ENCODE measurements at regions not wholly inside any gene's neighbourhood (a gene's known extent, or its start where the extent isn't known, plus 50 kb on each side); places are given as distances from the start of the nearest gene placed in this dataset.

GRCh38 chr12:78383414-78383813 lies 481.2 kb upstream of the SYT1 start:
- DNase-seq = no peak
- Histone ChIP-seq H3K36me3 (no peaks in the 10 kb centered on the region), H3K4me3 (no peak overlapping the region), H3K27ac (no peak overlapping the region), H3K4me1 (no peaks in the 10 kb centered on the region), H3K9me3 (no peaks in the 10 kb centered on the region), H3K27me3 (no peaks in the 10 kb centered on the region)
- intact Hi-C loops (cut with DNase I; ENCODE audit: low total_unique reads) = no loop called here
- no peak for TF ChIP-seq POLR2A (IDR thresholded peaks at IDR 0.05)

GRCh38 chr12:78384541-78384940 lies 480.0 kb upstream of the SYT1 start:
- TF ChIP-seq CTCF (IDR thresholded peaks at IDR 0.05) (no peak), POLR2A (IDR thresholded peaks at IDR 0.05) (no peak)
- Histone ChIP-seq H3K4me3 (no peak overlapping the region), H3K4me1 (no peaks in the 10 kb centered on the region), H3K9me3 (no peaks in the 10 kb centered on the region), H3K27ac (no peak overlapping the region), H3K36me3 (no peaks in the 10 kb centered on the region), H3K27me3 (no peaks in the 10 kb centered on the region)
- intact Hi-C loops (cut with DNase I; ENCODE audit: low total_unique reads) = no loop called here
- DNase-seq = no peak

- no peaks in the 10 kb centered on the region for H3K36me3 ChIP-seq
- H3K4me1 ChIP-seq = no peaks in the 10 kb centered on the region
- no peaks in the 10 kb centered on the region for H3K27me3 ChIP-seq
- intact Hi-C loops (cut with DNase I; ENCODE audit: low total_unique reads) = no loop called here
- no peak overlapping the region for H3K4me3 ChIP-seq
- no peak for DNase-seq
- no peak for TF ChIP-seq CTCF (IDR thresholded peaks at IDR 0.05)
- no peaks in the 10 kb centered on the region for H3K9me3 ChIP-seq
- no peak overlapping the region for H3K27ac ChIP-seq
These were observed 479.0 kb upstream of the SYT1 start for GRCh38 chr12:78385541-78385940.

GRCh38 chr12:78386871-78387270 lies 477.7 kb upstream of the SYT1 start:
- no peak for DNase-seq
- Histone ChIP-seq H3K27me3 (no peaks in the 10 kb centered on the region), H3K36me3 (no peaks in the 10 kb centered on the region), H3K4me3 (no peak overlapping the region), H3K9me3 (no peaks in the 10 kb centered on the region), H3K4me1 (no peaks in the 10 kb centered on the region), H3K27ac (no peak overlapping the region)
- intact Hi-C loops (cut with DNase I; ENCODE audit: low total_unique reads) = no loop called here
- TF ChIP-seq CTCF (IDR thresholded peaks at IDR 0.05) (no peak), POLR2A (IDR thresholded peaks at IDR 0.05) (no peak)

GRCh38 chr12:78387721-78388120 lies 476.9 kb upstream of the SYT1 start:
- no peak overlapping the region for H3K27ac ChIP-seq
- TF ChIP-seq POLR2A (IDR thresholded peaks at IDR 0.05) (no peak), CTCF (IDR thresholded peaks at IDR 0.05) (no peak)
- DNase-seq = no peak
- intact Hi-C loops (cut with DNase I; ENCODE audit: low total_unique reads) = no loop called here
- no peaks in the 10 kb centered on the region for H3K36me3 ChIP-seq
- no peaks in the 10 kb centered on the region for H3K4me1 ChIP-seq
- H3K4me3 ChIP-seq = no peak overlapping the region
- no peaks in the 10 kb centered on the region for H3K9me3 ChIP-seq
- H3K27me3 ChIP-seq = no peaks in the 10 kb centered on the region

- Histone ChIP-seq H3K27me3 (no peaks in the 10 kb centered on the region), H3K4me1 (no peaks in the 10 kb centered on the region), H3K36me3 (no peaks in the 10 kb centered on the region), H3K27ac (no peak overlapping the region), H3K9me3 (no peaks in the 10 kb centered on the region), H3K4me3 (no peak overlapping the region)
- intact Hi-C loops (cut with DNase I; ENCODE audit: low total_unique reads) = no loop called here
- DNase-seq = no peak
- TF ChIP-seq CTCF (IDR thresholded peaks at IDR 0.05) = no peak
These were observed 476.1 kb upstream of the SYT1 start for GRCh38 chr12:78388461-78388860.
